Stomach (tissue), 4 donors: ENCODE measurements at regions not wholly inside any gene's neighbourhood (a gene's known extent, or its start where the extent isn't known, plus 50 kb on each side); places are given as distances from the start of the nearest gene placed in this dataset.

Experiments used
- CTCF ChIP-seq, 7 experiments: fragments of 450-650 bp in 4 of 7; fragments of 200-600 bp in 3 of 7; sonication (generic) in 3 of 7; IDR thresholded peaks; one replicate each; pipeline ENCODE4 v1.5.1; 2016 to 2019; ENCODE audit warnings: antibody characterized with exemption in 7 of 7, control low read depth in 2 of 7, mild to moderate bottlenecking in 1 of 7
- POLR2A ChIP-seq, 4 donors: fragments of 450-650 bp; IDR thresholded peaks; one replicate each; pipeline ENCODE4 v1.6.1; 2016; ENCODE audit warnings: antibody characterized with exemption in 4 of 4, control low read depth in 2 of 4, mild to moderate bottlenecking in 1 of 4, moderate library complexity in 1 of 4

GRCh38 chr2:29987146-29987545, 65.8 kb upstream of the ALK start:
- no peak for TF ChIP-seq CTCF (IDR thresholded peaks at IDR 0.05)
- no peak for TF ChIP-seq POLR2A (IDR thresholded peaks at IDR 0.05)
